CD14-positive monocyte (primary cell): ENCODE measurements at regions not wholly inside any gene's neighbourhood (a gene's known extent, or its start where the extent isn't known, plus 50 kb on each side); places are given as distances from the start of the nearest gene placed in this dataset.
"Not testable (repeated sequence)": the region's sequence is repeated elsewhere in the genome, so short reads cannot be mapped to it uniquely, and the experiment has no call there.

Source experiments
- DNase-seq, 3 donors: peaks; one replicate each; pipeline ENCODE4 v3.0.0-alpha.2; 2011 to 2022
- H2AFZ ChIP-seq: 2 replicates; pipeline ENCODE4 v1.6.0; 2012; ENCODE audit warnings: mild to moderate bottlenecking, low read depth, low read length, inconsistent platforms; ENCODE audit not compliant: insufficient read depth, poor library complexity, severe bottlenecking
- H3K27ac ChIP-seq, 2 donors: 1 replicate in 1 of 2; 2 replicates in 1 of 2; pipeline ENCODE4 v1.5.1; 2012 to 2013; ENCODE audit warnings: low read length in 2 of 2, control low read depth in 1 of 2, inconsistent platforms in 1 of 2, low read depth in 1 of 2, mild to moderate bottlenecking in 1 of 2
- H3K27me3 ChIP-seq, 2 donors: one replicate each; pipeline versions ENCODE4 v1.6.0 to v1.6.1; 2011 to 2013; ENCODE audit warnings: low read length in 2 of 2; ENCODE audit not compliant: control insufficient read depth in 2 of 2, insufficient read depth in 2 of 2
- H3K36me3 ChIP-seq, 2 donors: replicated peaks in 1 of 2; 1 replicate in 1 of 2; 2 replicates in 1 of 2; pipeline versions ENCODE4 v1.5.1 to v1.6.1; 2012 to 2013; ENCODE audit warnings: low read length in 2 of 2, control low read depth in 1 of 2, inconsistent platforms in 1 of 2, mild to moderate bottlenecking in 1 of 2; ENCODE audit not compliant: insufficient read depth in 2 of 2, control insufficient read depth in 1 of 2
- H3K4me1 ChIP-seq, 2 donors: 1 replicate in 1 of 2; 2 replicates in 1 of 2; pipeline versions ENCODE4 v1.5.1 to v1.6.1; 2012 to 2013; ENCODE audit warnings: low read length in 2 of 2, control low read depth in 1 of 2, inconsistent platforms in 1 of 2, mild to moderate bottlenecking in 1 of 2, moderate library complexity in 1 of 2; ENCODE audit not compliant: insufficient read depth in 2 of 2, control insufficient read depth in 1 of 2
- H3K4me2 ChIP-seq: replicated peaks from 2 replicates; pipeline ENCODE3; 2012; ENCODE audit warnings: low read length, moderate library complexity, mild to moderate bottlenecking; ENCODE audit not compliant: poor library complexity, severe bottlenecking; ENCODE audit errors: extremely low read depth
- H3K4me3 ChIP-seq, 3 experiments: fragments of 200-600 bp in 1 of 3; sonication (generic) in 1 of 3; replicated peaks in 1 of 3; 1 replicate in 2 of 3; 2 replicates in 1 of 3; pipeline ENCODE4 v1.5.1; 2011 to 2013; ENCODE audit warnings: low read length in 3 of 3, mild to moderate bottlenecking in 3 of 3, control low read depth in 2 of 3, low read depth in 2 of 3, inconsistent platforms in 1 of 3, moderate library complexity in 1 of 3
- H3K79me2 ChIP-seq: 2 replicates; pipeline ENCODE4 v1.6.0; 2012; ENCODE audit warnings: mild to moderate bottlenecking, control low read depth, inconsistent platforms, low read length, moderate library complexity; ENCODE audit not compliant: insufficient read depth
- H3K9ac ChIP-seq: 2 replicates; pipeline ENCODE4 v1.6.0; 2017; ENCODE audit warnings: low read length, mild to moderate bottlenecking; ENCODE audit not compliant: insufficient read depth, poor library complexity, severe bottlenecking
- H3K9me3 ChIP-seq, 2 donors: replicated peaks in 1 of 2; 1 replicate in 1 of 2; 2 replicates in 1 of 2; pipeline versions ENCODE4 v1.5.1 to v1.6.1; 2012 to 2013; ENCODE audit warnings: low read length in 2 of 2, control low read depth in 1 of 2; ENCODE audit not compliant: control insufficient read depth in 1 of 2, insufficient read depth in 1 of 2
- H4K20me1 ChIP-seq: 2 replicates; pipeline ENCODE4 v1.6.0; 2012; ENCODE audit warnings: mild to moderate bottlenecking, low read length, control low read depth, moderate library complexity; ENCODE audit not compliant: insufficient read depth
- H3K27ac Mint-ChIP-seq, 7 donors: one replicate each; pipeline ENCODE4 v1.8.0; 2020; ENCODE audit warnings: mild to moderate bottlenecking in 7 of 7, mixed read lengths in 7 of 7, moderate library complexity in 6 of 7, inconsistent platforms in 2 of 7
- H3K27me3 Mint-ChIP-seq, 3 donors: one replicate each; pipeline ENCODE4 v1.8.0; 2021 to 2022; ENCODE audit warnings: low read depth in 3 of 3, mild to moderate bottlenecking in 3 of 3, mixed read lengths in 3 of 3, moderate library complexity in 3 of 3, inconsistent platforms in 1 of 3
- H3K36me3 Mint-ChIP-seq, 2 donors: one replicate each; pipeline ENCODE4 v1.8.0; 2020; ENCODE audit warnings: mixed read lengths in 2 of 2, inconsistent platforms in 1 of 2, mild to moderate bottlenecking in 1 of 2
- H3K4me1 Mint-ChIP-seq: one replicate; pipeline ENCODE4 v1.8.0; 2020; ENCODE audit warnings: mild to moderate bottlenecking, mixed read lengths
- H3K4me3 Mint-ChIP-seq, 2 donors: one replicate each; pipeline ENCODE4 v1.8.0; 2020; ENCODE audit warnings: mild to moderate bottlenecking in 2 of 2, mixed read lengths in 2 of 2, moderate library complexity in 1 of 2
- H3K9me3 Mint-ChIP-seq, 7 donors: one replicate each; pipeline ENCODE4 v1.8.0; 2020 to 2022; ENCODE audit warnings: mixed read lengths in 7 of 7, mild to moderate bottlenecking in 6 of 7, moderate library complexity in 6 of 7, inconsistent platforms in 2 of 7
- WGBS: methylation state at CpG from one replicate; pipeline ENCODE4 v1.1.5; 2013; ENCODE audit warnings: missing lambda C conversion rate; ENCODE audit not compliant: insufficient coverage; 5-methylcytosine and 5-hydroxymethylcytosine counted together
- intact Hi-C, 2 donors: fragments of 100-400 bp; cut with micrococcal nuclease; formaldehyde crosslinking; loops; one replicate each; pipeline versions ENCODE4 v1.15.0 to v1.15.1; 2023
- TF ChIP-seq, protein P1 (sequence below): fragments of 200-600 bp; IDR thresholded peaks from one replicate; pipeline ENCODE4 v1.8.0; 2022; ENCODE audit warnings: antibody characterized with exemption, mild to moderate bottlenecking

DNA sequence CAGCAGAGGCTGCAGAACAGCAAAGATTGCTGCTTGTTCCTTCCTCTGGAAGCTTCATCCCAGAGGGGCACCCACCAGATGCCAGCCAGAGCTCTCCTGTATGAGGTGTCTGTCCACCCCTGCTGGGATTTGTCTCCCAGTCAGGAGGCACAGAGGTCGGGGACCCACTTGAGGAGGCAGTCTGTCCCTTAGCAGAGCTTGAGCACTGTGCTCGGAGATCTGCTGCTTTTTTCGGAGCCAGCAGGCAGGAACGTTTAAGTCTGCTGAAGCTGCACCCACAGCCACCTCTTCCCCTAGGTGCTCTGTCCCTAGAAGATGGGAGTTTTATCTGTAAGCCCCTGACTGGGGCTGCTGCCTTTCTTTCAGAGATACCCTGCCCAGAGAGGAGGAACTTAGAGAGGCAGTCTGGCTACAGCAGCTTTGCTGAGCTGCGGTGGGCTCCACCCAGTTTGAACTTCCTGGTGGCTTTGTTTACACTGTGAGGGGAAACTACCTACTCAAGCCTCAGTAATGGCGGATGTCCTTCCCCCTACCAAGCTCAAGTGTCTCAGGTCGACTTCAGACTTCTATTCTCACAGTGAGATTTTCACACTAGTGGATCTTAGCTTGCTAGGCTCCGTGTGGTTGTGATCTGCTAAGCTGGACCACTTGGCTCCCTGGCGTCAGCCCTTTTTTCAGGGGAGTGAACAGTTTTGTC, 101.8 kb upstream of the GLRA1 start:
- intact Hi-C loops, H3K4me2 ChIP-seq, H3K27me3 Mint-ChIP-seq, DNase-seq, H3K36me3 ChIP-seq, H2AFZ ChIP-seq, H3K36me3 Mint-ChIP-seq, H3K27me3 ChIP-seq, H3K4me3 Mint-ChIP-seq, H4K20me1 ChIP-seq, H3K4me1 ChIP-seq, H3K4me1 Mint-ChIP-seq, H3K27ac Mint-ChIP-seq, H3K79me2 ChIP-seq, H3K9ac ChIP-seq, H3K27ac ChIP-seq, H3K4me3 ChIP-seq: not testable (repeated sequence)
- H3K9me3 Mint-ChIP-seq: peaks cover 0 to 17% (median 6%) of the 10 kb centered on the region in 7 donors
- H3K9me3 ChIP-seq: peaks cover 5 to 11% of the 10 kb centered on the region in 2 donors
- 83% methylated on average over 2 of the region's 9 CpGs for WGBS

DNA sequence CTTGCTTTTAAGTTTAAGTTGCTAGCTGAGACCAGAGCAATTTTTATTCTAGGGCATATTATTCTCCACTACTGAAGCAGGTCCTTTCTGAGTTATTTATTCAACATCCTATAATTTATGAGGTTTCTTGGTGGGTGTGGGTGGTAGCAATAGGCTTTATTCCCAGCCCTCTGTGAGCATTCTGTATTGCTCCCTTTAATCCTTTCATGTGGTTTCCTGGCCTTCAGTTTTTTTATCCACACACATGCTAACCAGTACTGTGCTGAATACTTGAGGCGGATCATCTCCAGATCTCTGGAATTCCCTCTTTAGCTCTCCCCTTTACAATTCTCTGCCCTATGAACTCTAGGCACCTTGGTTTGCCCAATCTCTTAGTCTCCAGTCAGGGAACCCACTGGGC, 91.8 kb upstream of the GLRA1 start:
- H3K27ac ChIP-seq: no peak overlapping the region
- intact Hi-C loops: no loop called here
- H3K4me3 Mint-ChIP-seq: no peak overlapping the region
- H3K9me3 Mint-ChIP-seq: peaks cover 0 to 7% (median 4%) of the 10 kb centered on the region in 7 donors
- 80% methylated on average over 1 of the region's 1 CpG for WGBS
- H2AFZ ChIP-seq: no peak overlapping the region
- no peak overlapping the region for H3K4me2 ChIP-seq
- H3K4me1 Mint-ChIP-seq: no peaks in the 10 kb centered on the region
- no peak for DNase-seq
- peaks cover 0 to 4% (median 0%) of the 10 kb centered on the region in 3 donors for H3K27me3 Mint-ChIP-seq
- H3K36me3 Mint-ChIP-seq: no peaks in the 10 kb centered on the region
- no peak overlapping the region for H3K9ac ChIP-seq
- H3K27ac Mint-ChIP-seq: no peak overlapping the region
- no peaks in the 10 kb centered on the region for H3K27me3 ChIP-seq
- TF ChIP-seq, protein P1, sequence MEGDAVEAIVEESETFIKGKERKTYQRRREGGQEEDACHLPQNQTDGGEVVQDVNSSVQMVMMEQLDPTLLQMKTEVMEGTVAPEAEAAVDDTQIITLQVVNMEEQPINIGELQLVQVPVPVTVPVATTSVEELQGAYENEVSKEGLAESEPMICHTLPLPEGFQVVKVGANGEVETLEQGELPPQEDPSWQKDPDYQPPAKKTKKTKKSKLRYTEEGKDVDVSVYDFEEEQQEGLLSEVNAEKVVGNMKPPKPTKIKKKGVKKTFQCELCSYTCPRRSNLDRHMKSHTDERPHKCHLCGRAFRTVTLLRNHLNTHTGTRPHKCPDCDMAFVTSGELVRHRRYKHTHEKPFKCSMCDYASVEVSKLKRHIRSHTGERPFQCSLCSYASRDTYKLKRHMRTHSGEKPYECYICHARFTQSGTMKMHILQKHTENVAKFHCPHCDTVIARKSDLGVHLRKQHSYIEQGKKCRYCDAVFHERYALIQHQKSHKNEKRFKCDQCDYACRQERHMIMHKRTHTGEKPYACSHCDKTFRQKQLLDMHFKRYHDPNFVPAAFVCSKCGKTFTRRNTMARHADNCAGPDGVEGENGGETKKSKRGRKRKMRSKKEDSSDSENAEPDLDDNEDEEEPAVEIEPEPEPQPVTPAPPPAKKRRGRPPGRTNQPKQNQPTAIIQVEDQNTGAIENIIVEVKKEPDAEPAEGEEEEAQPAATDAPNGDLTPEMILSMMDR: no peak
- H3K79me2 ChIP-seq: no peaks in the 10 kb centered on the region
- H3K9me3 ChIP-seq: peaks cover 0 to 3% of the 10 kb centered on the region in 2 donors
- H3K4me3 ChIP-seq: no peak overlapping the region
- H4K20me1 ChIP-seq: no peaks in the 10 kb centered on the region
- no peaks in the 10 kb centered on the region for H3K36me3 ChIP-seq
- H3K4me1 ChIP-seq: no peaks in the 10 kb centered on the region
